ENCODE measurements at regions not wholly inside any gene's neighbourhood (a gene's known extent, or its start where the extent isn't known, plus 50 kb on each side); places are given as distances from the start of the nearest gene placed in this dataset.

GRCh38 chr3:153073636-153074035 is 88.4 kb upstream of the RAP2B start:
- TF ChIP-seq SP1 (IDR thresholded peaks at IDR 0.05) (no peak), HDGF (IDR thresholded peaks at IDR 0.05; ENCODE audit: borderline replicate concordance) (no peak), ARNT (IDR thresholded peaks at IDR 0.05) (no peak), TARDBP (IDR thresholded peaks at IDR 0.05) (no peak), BHLHE40 (IDR thresholded peaks at IDR 0.05; ENCODE audit: borderline replicate concordance) (no peak), SUZ12 (IDR thresholded peaks at IDR 0.05) (no peak), FOXK2 (IDR thresholded peaks at IDR 0.05) (no peak), L3MBTL2 (conservative IDR thresholded peaks at IDR 0.05) (no peak)
